HG03039 (cell line): ENCODE measurements at regions not wholly inside any gene's neighbourhood (a gene's known extent, or its start where the extent isn't known, plus 50 kb on each side); places are given as distances from the start of the nearest gene placed in this dataset.

Experiments used
- ATAC-seq: cut with Tn5 transposase; IDR thresholded peaks from one replicate; pipeline ENCODE4 v1.9.1; 2021; ENCODE audit warnings: mild to moderate bottlenecking, moderate library complexity; ENCODE audit not compliant: unreplicated experiment

DNA sequence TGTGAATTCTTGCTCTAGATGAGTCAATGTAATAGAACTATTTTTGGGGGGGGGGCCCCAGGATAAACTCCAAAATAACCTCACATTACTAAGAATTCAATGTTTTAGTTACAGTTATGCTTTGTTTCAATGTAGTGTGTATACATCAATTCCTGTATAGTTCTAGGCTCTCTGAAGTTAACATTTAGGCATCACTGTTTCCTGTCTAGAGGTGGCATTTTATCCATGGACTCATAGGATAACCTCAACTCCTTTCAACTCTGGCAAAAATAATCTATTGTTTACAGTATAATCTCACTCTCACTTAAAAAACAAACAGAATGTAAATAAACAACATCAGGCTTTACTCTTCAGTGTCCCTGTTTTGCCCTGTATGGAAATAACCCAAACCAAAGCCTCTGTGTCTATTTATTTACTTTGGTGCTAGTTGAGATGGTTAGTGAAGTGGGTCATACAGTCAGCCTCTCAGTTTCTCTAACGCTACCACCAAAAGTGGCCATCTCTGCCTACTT, 79.3 kb upstream of the MMADHC start:
- ATAC-seq = no peak

DNA sequence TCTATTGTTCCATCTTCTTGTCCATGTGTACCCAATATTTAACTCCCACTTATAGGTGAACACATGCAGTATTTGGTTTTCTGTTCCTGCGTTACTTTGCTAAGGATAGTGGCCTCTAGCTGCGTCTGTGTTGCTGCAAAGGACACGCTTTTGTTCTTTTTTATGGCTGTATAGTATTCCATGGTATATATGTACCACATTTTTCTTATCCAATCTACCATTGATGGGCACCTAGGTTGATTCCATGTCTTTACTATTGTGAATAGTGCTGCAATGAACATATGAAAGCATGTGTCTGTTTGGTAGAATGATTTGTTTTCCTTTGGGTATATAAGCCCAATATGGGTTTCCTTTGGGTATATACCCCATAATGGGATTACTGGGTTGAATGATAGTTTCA, 77.3 kb upstream of the MMADHC start:
- ATAC-seq = no peak

DNA sequence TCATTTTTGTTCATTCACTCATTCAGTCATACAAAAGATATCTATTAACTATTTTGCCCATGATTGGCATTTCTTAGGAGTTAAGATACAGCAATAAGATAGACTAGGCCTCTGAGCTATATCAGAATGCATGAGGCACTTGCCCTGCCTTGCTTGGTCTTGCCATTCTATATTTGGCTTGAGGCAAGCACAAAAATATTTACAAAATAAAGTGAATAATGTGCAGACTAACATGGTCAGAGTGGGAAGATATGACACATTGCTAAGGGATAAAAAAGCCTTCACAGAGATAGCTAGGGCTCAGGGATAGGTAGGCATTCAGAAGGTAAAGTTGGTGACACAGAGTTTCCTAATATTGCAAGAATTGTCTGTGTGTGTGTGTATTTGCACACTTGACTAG, 75.0 kb upstream of the MMADHC start:
- ATAC-seq = no peak

DNA sequence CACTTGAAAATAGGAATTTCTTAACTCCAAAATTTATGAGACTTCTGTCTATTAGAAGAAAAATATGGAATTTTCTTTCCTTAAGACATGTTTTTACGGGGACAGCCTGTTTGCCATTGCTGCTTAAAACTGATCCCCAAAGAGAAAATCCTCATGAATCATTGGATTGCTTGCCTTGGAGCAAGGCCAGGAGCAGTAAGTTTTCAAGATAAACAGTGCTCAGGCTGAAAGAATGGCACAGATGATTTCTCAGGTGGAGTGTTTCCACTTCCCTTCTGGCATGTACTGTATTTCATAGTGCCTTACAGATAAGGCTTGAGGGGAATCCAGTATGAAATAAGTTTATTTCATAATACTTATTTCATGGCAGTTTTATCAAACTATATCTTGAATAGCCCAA, 74.3 kb upstream of the MMADHC start:
- ATAC-seq = no peak

DNA sequence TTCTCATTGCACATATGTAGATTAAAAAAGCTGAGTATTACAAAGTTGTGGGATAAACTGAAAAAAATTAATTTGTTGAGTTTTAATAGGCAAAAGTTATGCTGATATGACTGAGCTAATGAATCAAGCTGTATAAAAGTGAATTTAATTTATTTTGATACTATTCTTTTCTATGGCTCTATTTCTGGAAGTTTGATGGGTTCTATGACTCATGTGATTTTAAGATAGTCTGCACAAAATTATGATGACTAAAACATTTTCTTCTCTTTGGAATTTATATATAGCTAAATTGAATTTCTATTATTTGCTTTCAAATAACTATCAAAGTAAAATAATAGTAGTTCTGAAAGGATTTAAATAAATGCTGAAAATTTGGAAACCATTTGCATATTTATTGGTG, 71.0 kb upstream of the MMADHC start:
- no peak for ATAC-seq

DNA sequence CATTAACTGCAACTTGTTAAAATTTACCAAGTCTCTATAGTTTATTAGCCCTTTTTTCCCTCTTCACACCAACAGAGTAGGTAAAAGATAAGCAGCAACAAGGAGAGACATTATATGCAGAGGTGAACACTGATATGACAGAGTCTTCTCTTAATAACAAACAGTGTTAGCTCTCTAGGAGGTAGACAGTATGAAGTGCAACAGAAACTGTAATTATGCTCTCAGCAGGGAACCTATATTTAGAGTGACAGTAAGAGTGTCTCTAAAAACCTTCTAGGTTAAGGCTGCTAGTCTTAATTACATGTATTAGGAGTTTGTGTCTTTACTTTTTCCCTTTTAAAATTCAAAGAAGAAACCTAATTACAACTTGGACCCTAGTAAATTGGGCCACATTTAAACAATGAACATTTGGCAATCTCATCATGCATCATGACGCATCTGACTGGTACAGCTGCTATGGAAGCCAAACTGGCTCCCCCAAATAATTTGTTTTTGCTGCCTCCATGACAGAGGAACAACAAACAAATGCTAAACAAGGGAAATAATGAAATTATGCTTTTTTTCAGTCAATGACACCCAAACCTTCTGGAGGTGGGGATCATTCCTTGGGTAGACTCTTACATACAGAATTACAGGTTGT, 69.9 kb upstream of the MMADHC start:
- ATAC-seq = no peak

DNA sequence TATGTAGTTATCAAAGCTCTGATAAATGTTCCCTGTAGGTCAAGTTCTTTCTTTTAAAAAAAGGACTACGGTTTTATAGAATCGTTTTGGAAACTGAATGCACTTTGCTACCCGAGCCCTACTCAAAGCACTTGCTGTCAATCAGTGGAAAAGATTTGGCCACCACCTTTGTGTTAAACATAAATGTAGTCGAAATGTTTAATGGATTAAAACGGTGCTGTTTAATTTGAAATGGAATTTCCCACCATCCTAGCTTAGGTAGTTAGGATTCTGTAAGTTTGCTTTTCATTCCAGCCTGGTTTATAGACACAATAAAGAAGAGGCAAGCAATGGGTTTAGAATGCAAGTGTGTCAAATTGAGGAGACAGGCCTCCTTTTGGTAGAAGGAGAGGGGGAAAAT, 69.4 kb upstream of the MMADHC start:
- ATAC-seq = no peak

DNA sequence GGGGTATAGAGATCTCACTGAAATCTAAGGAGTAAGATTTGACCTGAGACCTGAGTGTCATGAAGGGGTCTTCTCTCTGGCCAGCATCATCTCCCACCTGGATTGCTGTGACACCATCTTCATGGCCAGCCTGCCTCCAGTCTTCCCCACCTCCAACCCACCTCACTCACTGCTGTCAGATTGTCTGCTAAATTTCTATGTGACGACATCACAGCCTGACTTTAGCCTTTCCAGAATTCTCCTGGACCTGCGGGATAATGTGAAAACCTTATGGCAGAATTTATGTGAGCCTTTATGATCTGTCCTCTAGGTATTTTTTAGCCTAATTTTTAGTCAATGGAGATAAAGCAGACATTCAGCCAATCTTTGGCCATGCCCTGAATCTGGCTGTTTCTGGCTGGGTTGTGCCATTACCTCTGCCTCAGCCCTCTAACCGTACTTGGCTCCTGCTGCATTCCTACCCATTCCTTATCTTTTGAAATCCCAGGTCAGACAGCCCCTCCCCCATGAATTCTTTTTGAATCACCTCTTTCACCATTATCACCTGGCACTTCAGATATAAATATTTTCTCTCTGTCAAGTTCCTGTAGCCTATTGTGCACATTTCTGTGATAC, 66.4 kb upstream of the MMADHC start:
- ATAC-seq = no peak

DNA sequence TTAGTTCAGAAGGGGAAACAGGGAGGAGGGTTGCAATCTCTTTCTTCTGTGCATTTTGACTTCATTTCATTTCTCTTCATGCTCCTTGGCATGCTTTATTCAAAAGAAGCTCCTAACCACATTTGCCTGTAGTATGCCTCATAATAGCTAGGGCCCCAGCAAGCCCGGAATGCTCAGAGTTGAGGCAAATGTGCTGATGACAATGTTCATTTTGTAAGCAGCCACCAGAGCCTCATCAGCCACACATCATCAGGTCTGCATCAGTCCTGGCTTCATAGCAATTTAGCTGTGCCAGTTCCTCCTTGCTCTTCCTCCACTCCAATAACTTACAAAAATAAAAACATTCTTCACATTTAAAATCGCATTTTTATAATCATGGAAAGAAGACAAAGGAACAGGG, 65.4 kb upstream of the MMADHC start:
- ATAC-seq = no peak

DNA sequence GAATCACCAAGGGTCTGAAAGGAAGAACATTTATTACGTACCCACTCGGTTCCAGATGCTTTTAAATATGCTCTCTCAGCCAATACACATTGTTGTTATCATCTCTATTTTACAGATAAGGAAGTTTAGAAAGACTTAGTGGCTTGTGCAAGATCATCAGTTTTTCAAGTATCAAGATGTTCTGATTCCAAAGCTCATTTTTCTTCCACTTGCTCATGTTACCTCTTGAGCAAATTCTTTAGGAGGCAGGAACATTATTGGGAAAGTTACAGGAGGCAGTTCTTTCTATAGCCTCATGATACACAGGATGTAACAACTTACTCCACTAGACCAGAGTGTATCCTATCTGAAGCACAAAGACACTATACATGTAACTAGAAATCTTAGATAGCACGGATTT, 65.0 kb upstream of the MMADHC start:
- no peak for ATAC-seq

DNA sequence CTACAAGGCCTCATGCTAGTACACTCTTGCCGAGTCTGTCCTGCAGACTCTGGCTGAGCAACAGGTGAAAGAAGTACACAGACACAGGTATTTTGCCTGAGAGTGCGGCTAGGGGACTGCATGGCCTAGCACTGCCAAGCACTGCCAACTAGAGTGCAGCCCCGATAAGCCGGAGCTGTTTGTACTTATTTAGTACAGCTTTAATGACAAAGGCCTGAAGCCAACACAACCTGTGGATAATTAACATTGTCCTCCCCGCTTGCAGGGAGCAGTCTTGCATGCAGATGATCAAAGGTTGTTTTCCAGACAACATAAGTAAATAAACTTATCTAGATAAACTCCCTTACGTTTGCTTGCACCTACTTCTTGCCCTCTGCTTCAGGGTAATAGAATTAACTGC, 63.7 kb upstream of the MMADHC start:
- no peak for ATAC-seq

DNA sequence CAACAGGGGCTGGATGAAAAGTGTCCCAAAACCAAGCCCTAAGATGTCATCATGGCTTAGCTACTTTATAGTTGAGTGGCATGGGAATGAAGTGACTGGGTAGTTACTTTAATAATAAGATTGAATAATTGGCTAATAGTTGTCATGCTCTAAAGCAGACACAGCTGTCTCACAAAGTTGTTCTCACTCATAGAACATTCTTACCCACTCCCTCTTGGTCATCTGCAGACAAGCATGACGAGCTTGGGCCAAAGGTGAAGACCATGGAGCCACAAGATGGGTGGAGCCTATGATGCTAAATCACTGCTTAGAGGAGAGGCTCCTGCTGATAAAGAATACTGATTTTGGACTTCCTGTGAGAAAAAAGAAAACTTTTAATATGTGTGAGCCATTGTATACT, 62.4 kb upstream of the MMADHC start:
- ATAC-seq = no peak

DNA sequence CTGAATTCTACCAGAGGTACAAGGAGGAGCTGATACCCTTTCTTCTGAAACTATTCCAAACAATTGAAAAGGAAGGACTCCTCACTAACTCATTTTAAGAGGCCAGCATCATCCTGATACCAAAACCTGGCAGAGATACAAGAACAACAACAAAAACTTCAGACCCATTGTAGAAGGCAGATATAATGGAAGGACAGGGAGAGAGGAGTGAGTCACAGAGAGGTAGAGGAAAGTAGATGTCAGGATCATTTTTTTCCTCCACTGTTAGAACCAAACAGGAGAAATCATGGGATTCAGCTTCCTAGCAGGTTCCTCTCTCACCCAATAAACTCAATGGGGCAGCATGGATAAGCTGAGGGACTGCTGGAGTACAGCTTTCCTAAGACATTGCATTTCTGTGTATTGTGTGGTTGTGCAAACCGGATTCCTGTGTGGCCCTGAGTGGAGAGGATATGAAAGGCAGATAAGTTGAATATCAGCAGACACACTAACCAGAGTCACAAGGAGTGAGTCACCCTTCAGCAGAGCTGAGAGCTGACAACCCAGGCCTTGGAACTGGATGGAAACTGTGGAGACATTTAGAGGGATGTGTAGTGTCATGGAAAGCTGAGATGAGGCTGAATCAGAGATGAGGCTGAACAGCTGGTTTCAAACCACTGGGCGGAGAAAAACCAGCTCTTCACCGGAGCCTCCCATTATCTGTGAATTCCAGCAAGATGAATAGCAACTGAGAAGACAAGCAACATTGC, 60.9 kb upstream of the MMADHC start:
- no peak for ATAC-seq

DNA sequence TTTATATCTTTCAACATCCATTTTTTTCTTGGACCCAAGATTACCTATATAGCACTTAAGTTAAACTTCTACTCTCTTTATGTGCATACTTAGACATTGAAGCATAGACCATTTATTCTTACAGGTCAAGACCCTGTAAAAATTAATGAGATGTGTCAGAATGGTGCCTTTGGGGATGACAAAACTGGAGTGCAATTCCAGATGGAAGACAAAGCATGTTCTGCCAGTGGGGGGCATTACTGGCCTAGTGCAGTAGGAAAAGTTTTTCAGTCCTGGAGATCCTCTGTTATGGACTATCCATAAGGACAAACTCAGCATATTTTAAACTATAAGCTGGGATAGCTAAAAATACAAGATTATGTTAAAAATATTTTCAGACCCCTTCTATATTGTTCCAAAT, 57.8 kb upstream of the MMADHC start:
- ATAC-seq = no peak
